ENCODE measurements at regions not wholly inside any gene's neighbourhood (a gene's known extent, or its start where the extent isn't known, plus 50 kb on each side); places are given as distances from the start of the nearest gene placed in this dataset.

DNA sequence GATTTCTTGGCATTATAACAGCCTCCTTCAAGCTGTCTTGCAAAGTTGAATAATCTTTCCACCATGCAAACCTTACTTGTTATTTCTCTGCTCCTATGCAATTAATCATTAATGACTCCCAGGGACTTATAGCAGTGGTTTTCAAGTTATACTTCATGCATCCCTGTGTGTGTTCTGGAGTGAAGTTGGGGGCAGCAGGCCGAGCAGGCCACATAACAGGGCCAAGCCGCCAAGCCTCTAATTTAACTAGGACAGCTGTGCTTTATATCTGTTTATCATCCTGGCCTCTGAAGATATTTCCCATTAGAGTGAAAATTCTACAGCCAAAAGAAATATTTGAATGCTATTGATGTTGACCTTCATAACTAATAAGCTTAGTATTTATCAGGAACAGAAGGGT is 133.5 kb upstream of the PAK3 start:
- no peak for TF ChIP-seq MYC (IDR thresholded peaks at IDR 0.05; ENCODE audit: low read depth, low read length)
- TF ChIP-seq, protein P1, sequence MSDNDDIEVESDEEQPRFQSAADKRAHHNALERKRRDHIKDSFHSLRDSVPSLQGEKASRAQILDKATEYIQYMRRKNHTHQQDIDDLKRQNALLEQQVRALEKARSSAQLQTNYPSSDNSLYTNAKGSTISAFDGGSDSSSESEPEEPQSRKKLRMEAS (IDR thresholded peaks at IDR 0.05; ENCODE audit: insufficient read depth, insufficient read length): no peak

DNA sequence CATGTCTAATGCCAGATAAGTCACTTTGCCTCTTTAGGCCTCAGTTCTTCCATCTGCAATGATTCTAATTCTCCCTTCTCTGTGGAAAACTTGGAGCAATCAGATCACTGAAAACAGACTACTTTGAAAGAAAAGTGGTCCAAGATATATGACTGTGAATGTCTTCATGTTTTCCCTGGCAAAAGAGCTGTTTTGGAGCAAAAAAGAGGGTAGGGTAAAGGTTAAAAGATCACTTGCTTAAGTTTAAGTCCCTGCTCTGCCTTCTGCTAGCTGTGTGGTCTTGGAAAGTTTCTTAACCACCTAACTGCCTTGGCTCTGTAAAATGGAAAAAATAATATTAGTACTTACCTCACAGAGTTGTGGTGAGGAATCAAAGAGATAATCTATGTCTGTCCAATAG is 140.3 kb upstream of the PAK3 start:
- Histone ChIP-seq H3K27ac (ENCODE audit: insufficient read depth, low read depth, low read length) (no peak overlapping the region), H3K9me1 (replicated peaks; ENCODE audit: control insufficient read depth, extremely low read depth, insufficient read depth, low read length) (no peaks in the 10 kb centered on the region), H4K20me1 (replicated peaks; ENCODE audit: control insufficient read depth, extremely low read depth, insufficient read depth, low read length) (no peaks in the 10 kb centered on the region), H3K9me3 (replicated peaks; ENCODE audit: control insufficient read depth, insufficient read depth, low read length) (no peaks in the 10 kb centered on the region), H3K4me1 (ENCODE audit: control insufficient read depth, extremely low read depth, insufficient read depth, low read length) (no peaks in the 10 kb centered on the region), H3K4me2 (ENCODE audit: insufficient read depth, low read length) (no peak overlapping the region), H3K27me3 (ENCODE audit: control insufficient read depth in 2 of 2, insufficient read depth in 2 of 2, low read length in 2 of 2) (no peaks in the 10 kb centered on the region), H3K36me3 (ENCODE audit: control insufficient read depth in 2 of 2, extremely low read depth in 1 of 2, insufficient read depth in 2 of 2, low read length in 2 of 2) (no peaks in the 10 kb centered on the region), H3K79me2 (ENCODE audit: control insufficient read depth, insufficient read depth, low read length) (no peaks in the 10 kb centered on the region), H2AFZ (ENCODE audit: low read depth, low read length) (no peak overlapping the region), H3K9ac (replicated peaks; ENCODE audit: extremely low read depth, insufficient read depth, low read length) (no peak overlapping the region), H3K4me3 (replicated peaks in 1 of 3; ENCODE audit: insufficient read depth in 1 of 3, low read depth in 1 of 3, low read length in 3 of 3) (no peak overlapping the region)
- ChIA-PET POLR2A (no interaction called here), CTCF (no interaction called here)
- dilution Hi-C loops (cut with MboI; ENCODE audit: extremely low pct_ligation_motif_present, low sequenced_read_pairs): no loop called here
- FAIRE-seq (no peak), DNase-seq (ENCODE audit: low read depth, low spot score) (no peak)
- TF ChIP-seq JUN (IDR thresholded peaks at IDR 0.05; ENCODE audit: borderline replicate concordance, insufficient read depth, insufficient read length, low read depth) (no peak), GATA2 (IDR thresholded peaks at IDR 0.05; ENCODE audit: insufficient read depth, insufficient read length, low read depth, low read length) (no peak), POLR2AphosphoS5 (IDR thresholded peaks at IDR 0.05; ENCODE audit: insufficient read depth, low read depth, low read length) (no peak), MYC (IDR thresholded peaks at IDR 0.05; ENCODE audit: low read depth, low read length) (no peak)
- TF ChIP-seq, protein P1 (IDR thresholded peaks at IDR 0.05; ENCODE audit: insufficient read depth, insufficient read length): no peak
- TF ChIP-seq, protein P2, sequence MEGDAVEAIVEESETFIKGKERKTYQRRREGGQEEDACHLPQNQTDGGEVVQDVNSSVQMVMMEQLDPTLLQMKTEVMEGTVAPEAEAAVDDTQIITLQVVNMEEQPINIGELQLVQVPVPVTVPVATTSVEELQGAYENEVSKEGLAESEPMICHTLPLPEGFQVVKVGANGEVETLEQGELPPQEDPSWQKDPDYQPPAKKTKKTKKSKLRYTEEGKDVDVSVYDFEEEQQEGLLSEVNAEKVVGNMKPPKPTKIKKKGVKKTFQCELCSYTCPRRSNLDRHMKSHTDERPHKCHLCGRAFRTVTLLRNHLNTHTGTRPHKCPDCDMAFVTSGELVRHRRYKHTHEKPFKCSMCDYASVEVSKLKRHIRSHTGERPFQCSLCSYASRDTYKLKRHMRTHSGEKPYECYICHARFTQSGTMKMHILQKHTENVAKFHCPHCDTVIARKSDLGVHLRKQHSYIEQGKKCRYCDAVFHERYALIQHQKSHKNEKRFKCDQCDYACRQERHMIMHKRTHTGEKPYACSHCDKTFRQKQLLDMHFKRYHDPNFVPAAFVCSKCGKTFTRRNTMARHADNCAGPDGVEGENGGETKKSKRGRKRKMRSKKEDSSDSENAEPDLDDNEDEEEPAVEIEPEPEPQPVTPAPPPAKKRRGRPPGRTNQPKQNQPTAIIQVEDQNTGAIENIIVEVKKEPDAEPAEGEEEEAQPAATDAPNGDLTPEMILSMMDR (IDR thresholded peaks at IDR 0.05; ENCODE audit: extremely low read depth in 1 of 2, insufficient read depth in 1 of 2, low read depth in 1 of 2, low read length in 2 of 2): no peak
- no TSS peak for BruUV-seq (replicated peaks)
- intact Hi-C loops (cut with micrococcal nuclease): no loop called here

More for the DNA sequence above, 133.5 kb upstream of the PAK3 start:
- no peak overlapping the region for H3K9ac ChIP-seq (replicated peaks; ENCODE audit: extremely low read depth, insufficient read depth, low read length)
- intact Hi-C loops (cut with micrococcal nuclease): no loop called here
- no peaks in the 10 kb centered on the region for H3K27me3 ChIP-seq (ENCODE audit: control insufficient read depth in 2 of 2, insufficient read depth in 2 of 2, low read length in 2 of 2)
- no peaks in the 10 kb centered on the region for H3K9me1 ChIP-seq (replicated peaks; ENCODE audit: control insufficient read depth, extremely low read depth, insufficient read depth, low read length)
- H3K4me1 ChIP-seq (ENCODE audit: control insufficient read depth, extremely low read depth, insufficient read depth, low read length): no peaks in the 10 kb centered on the region
- no peaks in the 10 kb centered on the region for H4K20me1 ChIP-seq (replicated peaks; ENCODE audit: control insufficient read depth, extremely low read depth, insufficient read depth, low read length)
- H3K27ac ChIP-seq (ENCODE audit: insufficient read depth, low read depth, low read length): no peak overlapping the region
- POLR2A ChIA-PET: no interaction called here
- DNase-seq (ENCODE audit: low read depth, low spot score): no peak
- H3K36me3 ChIP-seq (ENCODE audit: control insufficient read depth in 2 of 2, extremely low read depth in 1 of 2, insufficient read depth in 2 of 2, low read length in 2 of 2): no peaks in the 10 kb centered on the region
- no peak overlapping the region for H3K4me2 ChIP-seq (ENCODE audit: insufficient read depth, low read length)
- H3K79me2 ChIP-seq (ENCODE audit: control insufficient read depth, insufficient read depth, low read length): no peaks in the 10 kb centered on the region
- CTCF ChIA-PET: no interaction called here
- no peaks in the 10 kb centered on the region for H3K9me3 ChIP-seq (replicated peaks; ENCODE audit: control insufficient read depth, insufficient read depth, low read length)
- no peak for FAIRE-seq
- dilution Hi-C loops (cut with MboI; ENCODE audit: extremely low pct_ligation_motif_present, low sequenced_read_pairs): no loop called here
- no TSS peak for BruUV-seq (replicated peaks)
- H2AFZ ChIP-seq (ENCODE audit: low read depth, low read length): no peak overlapping the region
- no peak overlapping the region for H3K4me3 ChIP-seq (replicated peaks in 1 of 3; ENCODE audit: insufficient read depth in 1 of 3, low read depth in 1 of 3, low read length in 3 of 3)

All from endothelial cell of umbilical vein (primary cell).